NCI-H82 treated with DMSO at 0.1 percent for 48 hours (cell line): ENCODE measurements at regions not wholly inside any gene's neighbourhood (a gene's known extent, or its start where the extent isn't known, plus 50 kb on each side); places are given as distances from the start of the nearest gene placed in this dataset.
A peak's percentile ranks its signal among the peaks of the same experiment; 100 is the strongest.
"Not testable (repeated sequence)": the region's sequence is repeated elsewhere in the genome, so short reads cannot be mapped to it uniquely, and the experiment has no call there.

Source experiments
- DNase-seq: peaks from one replicate; lab custom pipeline; 2025; ENCODE audit not compliant: unreplicated experiment; lab: John Stamatoyannopoulos, UW

DNA sequence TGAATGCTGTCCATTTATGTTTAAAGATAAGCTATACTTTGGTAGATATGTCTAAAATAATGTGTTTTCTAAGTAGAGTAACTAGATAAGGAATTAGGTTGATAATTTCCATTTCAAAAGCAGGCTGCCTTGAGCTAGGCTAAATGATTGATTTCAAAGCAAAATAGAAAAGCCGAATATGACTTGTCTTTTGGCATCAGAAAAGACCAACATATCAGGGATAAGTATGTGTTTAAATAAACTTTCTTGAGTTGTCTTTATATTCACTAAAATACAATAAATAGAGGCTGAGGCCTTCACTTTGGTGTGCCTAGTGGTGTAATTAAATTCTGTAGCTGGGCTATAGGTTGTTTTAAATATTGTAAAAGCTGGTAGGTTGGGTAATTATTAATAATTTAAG is 569.0 kb downstream of the TAF11L14 start:
- no peak for DNase-seq

- DNase-seq, result no peak
Observed at GRCh38 chr5:18213666-18214065, 579.4 kb downstream of the TAF11L14 start.

DNA sequence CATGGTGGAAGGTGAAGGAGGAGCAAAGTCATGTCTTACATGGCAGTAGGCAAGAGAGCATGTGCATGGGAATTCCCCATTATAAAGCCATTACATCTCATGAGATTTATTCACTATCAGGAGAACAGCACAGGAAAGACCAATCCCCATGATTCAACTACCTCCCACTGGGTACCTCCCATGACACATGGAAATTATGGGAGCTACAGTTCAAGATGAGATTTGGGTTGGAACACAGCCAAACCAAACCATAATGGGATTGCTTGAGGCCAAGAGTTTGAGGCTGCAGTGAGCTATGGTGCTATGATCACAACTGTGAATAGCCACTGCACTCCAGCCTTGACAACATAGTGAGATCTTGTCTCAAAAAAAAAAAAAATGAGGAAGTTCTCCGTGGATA is 581.8 kb downstream of the TAF11L14 start:
- no peak for DNase-seq

DNA sequence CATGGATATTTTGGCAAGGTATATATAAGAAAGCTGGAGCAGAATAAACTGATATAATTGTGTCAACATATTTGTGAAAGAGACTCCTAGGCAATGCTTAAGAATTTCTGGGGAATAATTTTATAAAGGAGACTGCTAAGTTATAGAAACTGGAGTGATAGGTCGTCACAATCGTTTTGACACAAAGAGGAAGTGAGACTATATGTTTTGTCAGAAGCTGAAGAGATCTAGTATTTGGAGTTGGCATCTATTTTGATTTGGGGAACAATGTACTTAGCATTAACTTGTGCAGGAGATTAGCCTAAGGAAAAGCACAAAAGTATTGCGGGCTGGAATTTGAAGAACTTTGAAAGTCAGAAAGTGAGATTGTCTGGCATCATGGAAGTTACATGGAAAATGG is 582.5 kb downstream of the TAF11L14 start:
- no peak for DNase-seq

GRCh38 chr5:18219241-18219640 is 585.0 kb downstream of the TAF11L14 start:
- DNase-seq, result no peak

DNA sequence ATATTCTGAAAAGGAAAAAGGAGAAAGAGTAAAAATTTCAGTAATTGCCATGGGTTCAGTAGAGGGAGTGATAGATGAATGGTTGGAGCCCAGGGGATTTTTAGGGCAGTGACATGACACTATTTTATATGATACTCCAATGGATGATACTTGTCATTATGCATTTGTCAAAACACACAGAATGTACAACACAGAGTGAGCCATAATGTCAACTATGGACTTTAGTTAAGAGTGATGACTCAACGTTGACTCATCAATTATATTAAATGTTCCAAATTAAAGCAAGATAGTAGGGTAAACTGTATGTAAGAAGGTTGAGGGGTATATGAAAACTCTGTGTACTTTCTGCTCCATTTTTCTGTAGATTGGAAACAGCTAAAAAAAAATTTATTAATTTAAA is 586.4 kb downstream of the TAF11L14 start:
- no peak for DNase-seq

GRCh38 chr5:18236386-18236785 is 602.1 kb downstream of the TAF11L14 start:
- no peak for DNase-seq

DNA sequence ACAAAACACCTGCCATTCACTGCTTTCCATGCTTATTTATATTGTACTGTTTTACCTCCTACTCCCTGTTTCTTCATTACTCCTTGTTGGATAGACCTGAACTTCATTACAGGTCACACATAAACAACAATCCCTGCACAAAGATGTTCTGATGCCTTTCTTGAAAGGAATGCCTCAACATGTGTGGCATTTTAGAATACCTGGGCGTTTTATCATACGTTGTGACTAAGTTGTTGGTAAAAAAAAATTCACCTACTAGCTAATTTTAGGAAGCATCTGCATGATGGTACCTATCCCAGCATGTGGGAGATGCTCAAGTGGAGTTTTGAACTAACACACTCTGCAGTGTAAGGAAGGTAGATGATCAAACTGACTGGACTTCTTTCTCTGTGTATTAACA is 604.1 kb downstream of the TAF11L14 start:
- DNase-seq, result no peak

GRCh38 chr5:18240971-18241370 is 606.7 kb downstream of the TAF11L14 start:
- no peak for DNase-seq

DNA sequence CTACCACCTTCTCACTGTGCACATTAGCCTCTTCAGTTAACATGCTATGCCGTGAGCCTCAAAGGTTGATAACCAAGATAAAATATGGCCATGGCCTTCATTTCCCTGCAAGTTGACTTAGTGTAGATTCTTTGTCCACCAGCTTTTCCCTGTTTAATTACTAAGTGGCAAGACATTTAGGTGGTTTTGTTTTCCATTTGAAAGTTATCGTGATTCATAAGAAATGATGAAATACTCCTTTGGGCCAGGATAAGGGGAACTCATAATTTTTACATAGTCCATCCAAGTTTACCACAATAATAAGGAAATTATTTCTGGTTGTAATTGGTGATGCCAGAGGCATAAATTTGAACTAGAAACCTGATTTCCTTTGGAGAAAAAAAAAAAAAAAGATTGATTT is 609.6 kb downstream of the TAF11L14 start:
- DNase-seq, result no peak

GRCh38 chr5:18244309-18244708 is 610.0 kb downstream of the TAF11L14 start:
- DNase-seq, result no peak

DNA sequence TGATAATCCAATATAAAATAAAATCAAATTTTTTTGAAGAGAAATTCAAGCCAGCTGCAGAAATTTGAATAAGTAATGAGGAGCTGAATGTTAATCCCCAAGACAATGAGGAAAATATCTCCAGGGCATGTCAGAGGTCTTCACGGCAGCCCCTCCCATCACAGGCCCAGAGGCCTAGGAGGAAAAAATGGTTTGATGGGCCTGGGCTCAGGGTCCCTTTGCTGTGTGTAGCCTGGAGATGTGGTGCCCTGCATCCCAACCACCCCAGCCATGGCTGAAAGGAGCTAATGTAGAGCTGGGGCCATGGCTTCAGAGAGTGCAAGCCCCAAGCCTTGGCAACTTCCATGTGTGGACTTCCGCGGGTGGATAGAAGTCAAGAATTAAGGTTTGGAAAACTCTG is 618.3 kb downstream of the TAF11L14 start:
- DNase-seq, result no peak

- no peak for DNase-seq
Observed at GRCh38 chr5:18264126-18264882, 630.0 kb downstream of the TAF11L14 start.

DNA sequence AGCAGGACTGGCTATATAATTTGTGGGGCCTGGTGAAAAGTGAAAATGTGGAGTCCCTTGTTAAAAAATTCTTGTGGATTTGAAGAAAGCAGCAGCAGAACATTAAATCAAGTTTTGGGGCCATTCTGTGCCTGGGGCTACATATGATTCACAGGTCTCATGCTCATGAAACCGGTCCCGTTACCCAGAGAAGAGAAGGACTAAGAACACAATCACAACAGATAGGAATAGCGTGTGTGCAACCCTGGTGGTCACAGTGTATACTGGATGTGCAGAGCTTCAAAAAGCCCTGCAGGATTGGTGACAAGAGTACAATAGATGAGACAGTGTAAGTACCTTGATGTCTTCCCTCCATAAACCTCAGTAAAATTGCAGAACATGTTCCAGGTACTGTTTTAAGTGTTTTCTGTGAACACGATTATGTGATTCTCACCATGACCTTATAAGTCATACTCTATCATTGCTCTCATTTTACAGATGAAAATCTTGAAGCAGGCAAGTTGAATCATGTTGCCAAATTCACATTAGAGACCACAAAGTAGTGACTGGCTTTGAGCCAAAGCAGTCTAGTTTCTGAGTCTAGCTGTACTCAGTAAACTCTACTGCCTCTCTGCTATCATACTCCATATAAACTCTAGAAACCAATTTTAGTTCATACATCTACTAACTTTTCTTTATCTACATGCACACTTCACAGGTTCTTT is 636.5 kb downstream of the TAF11L14 start:
- no peak for DNase-seq

- DNase-seq, result no peak
Observed at GRCh38 chr5:18276939-18277338, 642.7 kb downstream of the TAF11L14 start.

GRCh38 chr5:18281947-18282581 is 647.8 kb downstream of the TAF11L14 start:
- peak; percentile 5 for DNase-seq

- DNase-seq, result no peak
Observed at GRCh38 chr5:18285257-18285656, 651.0 kb downstream of the TAF11L14 start.

DNA sequence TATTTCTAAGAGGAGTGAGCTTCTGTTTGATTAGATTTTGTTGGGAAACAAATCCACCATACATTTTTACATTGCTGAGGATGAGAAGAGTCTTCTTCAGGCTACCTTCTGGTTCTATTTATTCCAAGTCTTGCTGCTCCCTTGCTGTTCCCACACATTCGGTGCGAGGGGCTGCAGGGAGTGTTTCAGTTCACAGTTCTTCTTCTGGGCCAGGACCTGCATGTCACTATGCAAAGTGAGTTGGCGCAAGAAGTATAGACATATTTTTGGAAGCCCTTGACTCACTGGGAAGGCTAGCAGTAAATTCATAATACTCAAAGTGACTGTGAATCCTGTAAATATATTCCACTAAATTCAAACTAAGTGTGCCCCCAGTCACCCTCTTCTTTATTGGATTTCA is 657.9 kb downstream of the TAF11L14 start:
- no peak for DNase-seq

DNA sequence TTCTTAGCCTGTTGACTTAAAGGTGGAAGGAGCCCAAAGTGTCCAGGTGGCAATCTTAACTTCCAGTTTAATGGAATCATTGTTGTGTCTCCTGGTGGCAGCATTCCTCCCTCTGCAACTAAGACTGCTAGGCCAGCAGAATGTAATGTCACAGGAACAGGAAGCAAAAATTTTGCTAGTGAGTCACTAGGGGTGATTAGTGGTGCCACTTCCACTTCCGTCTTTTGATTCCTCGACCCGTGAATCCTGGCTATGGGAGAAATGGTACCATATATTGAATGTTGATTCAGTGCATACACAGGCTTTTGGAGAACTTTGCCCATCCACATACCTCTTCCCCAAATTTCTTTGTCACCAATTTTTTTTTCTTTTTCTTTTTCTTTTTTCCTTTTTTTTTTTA is 661.4 kb downstream of the TAF11L14 start:
- not testable (repeated sequence) for DNase-seq

DNA sequence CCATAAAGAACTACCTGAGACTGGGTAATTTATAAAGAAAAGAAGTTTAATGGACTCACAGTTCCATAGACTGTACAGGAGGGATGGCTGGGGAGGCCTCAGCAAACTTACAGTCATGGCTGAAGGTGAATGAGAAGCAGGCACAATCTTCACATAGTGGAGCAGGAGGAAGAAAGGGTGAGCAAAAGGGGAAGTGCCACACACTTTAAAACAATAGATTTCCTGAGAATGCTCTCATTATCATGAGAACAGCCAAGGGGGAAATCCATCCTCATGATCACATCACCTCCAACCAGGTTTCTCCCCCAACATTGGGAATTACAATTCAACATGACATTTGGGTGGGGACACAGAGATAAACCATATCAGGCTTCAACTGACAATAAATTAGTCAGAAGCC is 664.9 kb downstream of the TAF11L14 start:
- no peak for DNase-seq

GRCh38 chr5:18305288-18305924 is 671.1 kb downstream of the TAF11L14 start:
- DNase-seq, result no peak

DNA sequence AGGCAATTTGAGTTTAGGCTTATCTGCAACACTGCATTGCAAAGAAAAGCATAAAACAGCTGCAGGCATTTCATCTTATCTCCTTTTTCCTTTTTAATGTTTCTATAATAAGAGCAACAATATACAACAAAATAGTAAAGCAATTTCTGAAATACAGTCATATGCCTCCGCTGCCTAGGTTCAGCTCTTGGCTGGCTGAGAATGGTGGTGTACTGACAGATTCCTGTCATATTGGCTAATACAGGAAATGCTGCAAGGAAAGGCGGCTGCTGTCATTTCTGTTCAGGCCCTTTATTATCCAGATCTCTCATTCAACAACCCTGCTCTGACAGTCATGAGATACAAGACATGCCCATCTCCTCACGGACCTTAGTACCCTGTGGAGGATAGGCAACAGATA is 677.0 kb downstream of the TAF11L14 start:
- DNase-seq, result no peak
